Mesendoderm (in vitro differentiated cells): ENCODE measurements at regions not wholly inside any gene's neighbourhood (a gene's known extent, or its start where the extent isn't known, plus 50 kb on each side); places are given as distances from the start of the nearest gene placed in this dataset.

Experiments
- DNase-seq: peaks from one replicate; pipeline ENCODE4 v3.0.0; 2013
- H2AK5ac ChIP-seq: 2 replicates; pipeline ENCODE4 v1.6.1; 2013; ENCODE audit warnings: low read length, inconsistent platforms
- H2BK120ac ChIP-seq: 2 replicates; pipeline ENCODE4 v1.6.1; 2013; ENCODE audit warnings: low read depth, mild to moderate bottlenecking, low read length, moderate library complexity, mixed read lengths
- H2BK15ac ChIP-seq: replicated peaks from 2 replicates; pipeline ENCODE4 v1.6.1; 2013; ENCODE audit warnings: low read depth, mild to moderate bottlenecking, moderate library complexity
- H2BK5ac ChIP-seq: 2 replicates; pipeline ENCODE4 v1.6.1; 2013; ENCODE audit warnings: low read length, inconsistent platforms
- H3K18ac ChIP-seq: 2 replicates; pipeline ENCODE4 v1.6.1; 2013; ENCODE audit warnings: mild to moderate bottlenecking, low read length, mixed read lengths
- H3K23ac ChIP-seq: one replicate; pipeline ENCODE4 v1.6.1; 2013; ENCODE audit warnings: low read length
- H3K27ac ChIP-seq: 2 replicates; pipeline ENCODE4 v1.5.1; 2013; ENCODE audit warnings: low read depth, mild to moderate bottlenecking, inconsistent platforms, low read length, moderate library complexity
- H3K27me3 ChIP-seq: 2 replicates; pipeline ENCODE4 v1.6.1; 2013; ENCODE audit warnings: low read length, control low read depth, mild to moderate bottlenecking, inconsistent platforms; ENCODE audit not compliant: insufficient read depth, poor library complexity
- H3K36me3 ChIP-seq: 2 replicates; pipeline ENCODE4 v1.6.1; 2013; ENCODE audit warnings: low read length, inconsistent platforms; ENCODE audit not compliant: control insufficient read depth, insufficient read depth
- H3K4ac ChIP-seq: one replicate; pipeline ENCODE4 v1.6.1; 2013; ENCODE audit warnings: low read depth, mild to moderate bottlenecking, low read length, moderate library complexity
- H3K4me1 ChIP-seq: 2 replicates; pipeline ENCODE4 v1.6.1; 2013; ENCODE audit warnings: low read depth, low read length, inconsistent platforms; ENCODE audit not compliant: control insufficient read depth
- H3K4me2 ChIP-seq: 2 replicates; pipeline ENCODE4 v1.6.1; 2013; ENCODE audit warnings: low read length
- H3K4me3 ChIP-seq: 2 replicates; pipeline ENCODE4 v1.5.1; 2013; ENCODE audit warnings: mild to moderate bottlenecking, low read length
- H3K56ac ChIP-seq: one replicate; pipeline ENCODE4 v1.6.1; 2013; ENCODE audit warnings: low read length
- H3K79me1 ChIP-seq: 2 replicates; pipeline ENCODE4 v1.6.1; 2013; ENCODE audit warnings: low read length, inconsistent platforms
- H3K79me2 ChIP-seq: 2 replicates; pipeline ENCODE4 v1.6.1; 2013; ENCODE audit warnings: mild to moderate bottlenecking, low read length; ENCODE audit not compliant: control insufficient read depth, insufficient read depth
- H3K9ac ChIP-seq: 2 replicates; pipeline ENCODE4 v1.6.1; 2013; ENCODE audit warnings: low read length, inconsistent platforms
- H4K5ac ChIP-seq: one replicate; pipeline ENCODE4 v1.6.1; 2013; ENCODE audit warnings: low read length
- H4K8ac ChIP-seq: one replicate; pipeline ENCODE4 v1.6.1; 2013; ENCODE audit warnings: low read depth, mild to moderate bottlenecking, control low read depth, low read length, moderate library complexity
- WGBS: extraction: QIAGEN DNeasy Blood & Tissue Kit; methylation state at CpG from one replicate; pipeline ENCODE4 v1.1.7; 2013; ENCODE audit warnings: low lambda C conversion rate, missing lambda C conversion rate; ENCODE audit not compliant: insufficient coverage; ENCODE audit errors: extremely low coverage; 5-methylcytosine and 5-hydroxymethylcytosine counted together

- Histone ChIP-seq H3K27me3 (no peaks in the 10 kb centered on the region), H2AK5ac (no peak overlapping the region), H3K56ac (no peak overlapping the region), H3K23ac (no peak overlapping the region), H3K4me1 (no peaks in the 10 kb centered on the region), H3K18ac (no peak overlapping the region), H4K5ac (no peak overlapping the region), H2BK15ac (no peak overlapping the region), H3K9ac (no peak overlapping the region), H3K79me2 (no peaks in the 10 kb centered on the region), H3K4me3 (no peak overlapping the region), H4K8ac (no peak overlapping the region), H3K4ac (no peak overlapping the region), H3K79me1 (no peaks in the 10 kb centered on the region), H2BK5ac (no peak overlapping the region), H2BK120ac (no peak overlapping the region), H3K27ac (no peak overlapping the region), H3K36me3 (no peaks in the 10 kb centered on the region), H3K4me2 (no peak overlapping the region)
- WGBS: no CpG with 5 or more reads among the region's 4 CpGs
- no peak for DNase-seq
Observed at GRCh38 chr13:111562716-111563115, 242.3 kb downstream of the TEX29 start.

GRCh38 chr13:111564606-111565005 is 244.2 kb downstream of the TEX29 start:
- Histone ChIP-seq H3K9ac (no peak overlapping the region), H3K27me3 (no peaks in the 10 kb centered on the region), H2BK120ac (no peak overlapping the region), H2AK5ac (no peak overlapping the region), H3K4ac (no peak overlapping the region), H3K56ac (no peak overlapping the region), H3K4me2 (no peak overlapping the region), H3K23ac (no peak overlapping the region), H3K36me3 (no peaks in the 10 kb centered on the region), H3K18ac (no peak overlapping the region), H4K8ac (no peak overlapping the region), H2BK5ac (no peak overlapping the region), H3K4me3 (no peak overlapping the region), H2BK15ac (no peak overlapping the region), H4K5ac (no peak overlapping the region), H3K27ac (no peak overlapping the region), H3K79me1 (no peaks in the 10 kb centered on the region), H3K79me2 (no peaks in the 10 kb centered on the region), H3K4me1 (no peaks in the 10 kb centered on the region)
- no peak for DNase-seq
- no CpG with 5 or more reads among the region's 8 CpGs for WGBS

- Histone ChIP-seq H2BK15ac (no peak overlapping the region), H3K36me3 (no peaks in the 10 kb centered on the region), H2BK120ac (no peak overlapping the region), H3K4me1 (no peaks in the 10 kb centered on the region), H3K18ac (no peak overlapping the region), H3K4ac (no peak overlapping the region), H3K27ac (no peak overlapping the region), H4K8ac (no peak overlapping the region), H3K4me2 (no peak overlapping the region), H2AK5ac (no peak overlapping the region), H4K5ac (no peak overlapping the region), H3K9ac (no peak overlapping the region), H2BK5ac (no peak overlapping the region), H3K23ac (no peak overlapping the region), H3K79me1 (no peaks in the 10 kb centered on the region), H3K4me3 (no peak overlapping the region), H3K27me3 (no peaks in the 10 kb centered on the region), H3K56ac (no peak overlapping the region), H3K79me2 (no peaks in the 10 kb centered on the region)
- no CpG with 5 or more reads among the region's 10 CpGs for WGBS
- DNase-seq: no peak
Observed at GRCh38 chr13:111565400-111565799, 245.0 kb downstream of the TEX29 start.

- no peaks in the 10 kb centered on the region for H3K79me2 ChIP-seq
- no peak overlapping the region for H2BK120ac ChIP-seq
- no peak overlapping the region for H3K4me3 ChIP-seq
- DNase-seq: no peak
- no peaks in the 10 kb centered on the region for H3K79me1 ChIP-seq
- no peak overlapping the region for H3K9ac ChIP-seq
- H2AK5ac ChIP-seq: no peak overlapping the region
- H3K36me3 ChIP-seq: no peaks in the 10 kb centered on the region
- no peaks in the 10 kb centered on the region for H3K4me1 ChIP-seq
- no peak overlapping the region for H3K56ac ChIP-seq
- no peak overlapping the region for H2BK5ac ChIP-seq
- WGBS: no CpG with 5 or more reads among the region's 12 CpGs
- no peak overlapping the region for H3K23ac ChIP-seq
- no peak overlapping the region for H3K4me2 ChIP-seq
- H3K18ac ChIP-seq: no peak overlapping the region
- H2BK15ac ChIP-seq: no peak overlapping the region
- no peak overlapping the region for H4K8ac ChIP-seq
- H3K27ac ChIP-seq: no peak overlapping the region
- no peaks in the 10 kb centered on the region for H3K27me3 ChIP-seq
- no peak overlapping the region for H3K4ac ChIP-seq
- H4K5ac ChIP-seq: no peak overlapping the region
Observed at GRCh38 chr13:111566567-111566966, 246.1 kb downstream of the TEX29 start.

GRCh38 chr13:111567637-111568036 is 247.2 kb downstream of the TEX29 start:
- H3K4ac ChIP-seq: no peak overlapping the region
- H3K4me2 ChIP-seq: no peak overlapping the region
- no peak overlapping the region for H3K56ac ChIP-seq
- H4K5ac ChIP-seq: no peak overlapping the region
- no peak for DNase-seq
- H4K8ac ChIP-seq: no peak overlapping the region
- H2AK5ac ChIP-seq: no peak overlapping the region
- no peak overlapping the region for H3K18ac ChIP-seq
- H3K4me1 ChIP-seq: no peaks in the 10 kb centered on the region
- no peaks in the 10 kb centered on the region for H3K79me1 ChIP-seq
- H3K4me3 ChIP-seq: no peak overlapping the region
- no peak overlapping the region for H3K23ac ChIP-seq
- H2BK120ac ChIP-seq: no peak overlapping the region
- no peaks in the 10 kb centered on the region for H3K36me3 ChIP-seq
- H2BK15ac ChIP-seq: no peak overlapping the region
- no peak overlapping the region for H3K9ac ChIP-seq
- H3K27ac ChIP-seq: no peak overlapping the region
- H2BK5ac ChIP-seq: no peak overlapping the region
- H3K27me3 ChIP-seq: no peaks in the 10 kb centered on the region
- H3K79me2 ChIP-seq: no peaks in the 10 kb centered on the region
- no CpG with 5 or more reads among the region's 16 CpGs for WGBS

- Histone ChIP-seq H4K8ac (no peak overlapping the region), H3K18ac (no peak overlapping the region)
- WGBS: no CpG with 5 or more reads among the region's 8 CpGs
Observed at GRCh38 chr13:111568290-111568689, 247.8 kb downstream of the TEX29 start.

More at GRCh38 chr13:111568290-111568689, 247.8 kb downstream of the TEX29 start:
- H4K5ac ChIP-seq: no peak overlapping the region
- H2BK5ac ChIP-seq: no peak overlapping the region
- no peaks in the 10 kb centered on the region for H3K36me3 ChIP-seq
- no peak overlapping the region for H3K4me2 ChIP-seq
- no peak overlapping the region for H3K23ac ChIP-seq
- H3K9ac ChIP-seq: no peak overlapping the region
- H3K27me3 ChIP-seq: no peaks in the 10 kb centered on the region
- H3K56ac ChIP-seq: no peak overlapping the region
- H3K4me3 ChIP-seq: no peak overlapping the region
- no peak overlapping the region for H2BK120ac ChIP-seq
- no peaks in the 10 kb centered on the region for H3K79me1 ChIP-seq
- H3K4ac ChIP-seq: no peak overlapping the region
- no peak overlapping the region for H2BK15ac ChIP-seq
- H3K79me2 ChIP-seq: no peaks in the 10 kb centered on the region
- DNase-seq: no peak
- H3K4me1 ChIP-seq: no peaks in the 10 kb centered on the region
- H2AK5ac ChIP-seq: no peak overlapping the region
- H3K27ac ChIP-seq: no peak overlapping the region
